ENCODE measurements at regions not wholly inside any gene's neighbourhood (a gene's known extent, or its start where the extent isn't known, plus 50 kb on each side); places are given as distances from the start of the nearest gene placed in this dataset.

GRCh38 chr17:72409405-72410002, 288.7 kb downstream of the SOX9 start:
- H3K27ac ChIP-seq (ENCODE audit: low read depth in 1 of 2, low read length in 2 of 2), result no peak overlapping the region
- 92% methylated on average over 2 of the region's 2 CpGs for WGBS
- H3K9ac ChIP-seq (ENCODE audit: low read depth in 1 of 2, low read length in 2 of 2), result no peak overlapping the region
- no peaks in the 10 kb centered on the region for H3K36me3 ChIP-seq (ENCODE audit: control insufficient read depth in 4 of 4, insufficient read depth in 3 of 4, low read depth in 1 of 4, low read length in 3 of 4)
- no peaks in the 10 kb centered on the region for H3K9me3 ChIP-seq (ENCODE audit: control insufficient read depth in 4 of 4, low read length in 3 of 4)
- no peaks in the 10 kb centered on the region for H3K4me1 ChIP-seq (ENCODE audit: control insufficient read depth in 4 of 4, insufficient read depth in 4 of 4, low read length in 3 of 4)
- DNase-seq (ENCODE audit: low spot score), result no peak
- H3K4me3 ChIP-seq (ENCODE audit: low read depth in 1 of 3, low read length in 3 of 3), result no peak overlapping the region
- TF ChIP-seq ATF3 (IDR thresholded peaks at IDR 0.05) (no peak), HNF4A (conservative IDR thresholded peaks at IDR 0.05) (no peak)
- H3K27me3 ChIP-seq (ENCODE audit: control insufficient read depth in 4 of 4, insufficient read depth in 4 of 4, low read length in 3 of 4), result no peaks in the 10 kb centered on the region

GRCh38 chr17:72411124-72411563, 290.3 kb downstream of the SOX9 start:
- 79% methylated on average over 6 of the region's 6 CpGs for WGBS
- no peaks in the 10 kb centered on the region for H3K27me3 ChIP-seq (ENCODE audit: control insufficient read depth in 4 of 4, insufficient read depth in 4 of 4, low read length in 3 of 4)
- no peaks in the 10 kb centered on the region for H3K4me1 ChIP-seq (ENCODE audit: control insufficient read depth in 4 of 4, insufficient read depth in 4 of 4, low read length in 3 of 4)
- no peak overlapping the region for H3K4me3 ChIP-seq (ENCODE audit: low read depth in 1 of 3, low read length in 3 of 3)
- TF ChIP-seq EGR1 (IDR thresholded peaks at IDR 0.05; ENCODE audit: low read depth in 2 of 2), result no peak
- no peak overlapping the region for H3K27ac ChIP-seq (ENCODE audit: low read depth in 1 of 2, low read length in 2 of 2)
- no peak for DNase-seq (ENCODE audit: low spot score)
- no peaks in the 10 kb centered on the region for H3K9me3 ChIP-seq (ENCODE audit: control insufficient read depth in 4 of 4, low read length in 3 of 4)
- H3K36me3 ChIP-seq (ENCODE audit: control insufficient read depth in 4 of 4, insufficient read depth in 3 of 4, low read depth in 1 of 4, low read length in 3 of 4), result no peaks in the 10 kb centered on the region
- H3K9ac ChIP-seq (ENCODE audit: low read depth in 1 of 2, low read length in 2 of 2), result no peak overlapping the region

GRCh38 chr17:72412650-72413076, 291.8 kb downstream of the SOX9 start:
- no peaks in the 10 kb centered on the region for H3K36me3 ChIP-seq (ENCODE audit: control insufficient read depth in 4 of 4, insufficient read depth in 3 of 4, low read depth in 1 of 4, low read length in 3 of 4)
- H3K27me3 ChIP-seq (ENCODE audit: control insufficient read depth in 4 of 4, insufficient read depth in 4 of 4, low read length in 3 of 4), result no peaks in the 10 kb centered on the region
- no peaks in the 10 kb centered on the region for H3K4me1 ChIP-seq (ENCODE audit: control insufficient read depth in 4 of 4, insufficient read depth in 4 of 4, low read length in 3 of 4)
- TF ChIP-seq GABPA (IDR thresholded peaks at IDR 0.05 in 1 of 2, conservative IDR thresholded peaks at IDR 0.05 in 1 of 2) (no peak), YY1 (IDR thresholded peaks at IDR 0.05) (no peak), RXRA (IDR thresholded peaks at IDR 0.05) (no peak), SP1 (IDR thresholded peaks at IDR 0.05) (no peak)
- peaks cover 0 to 7% (median 1%) of the 10 kb centered on the region in 4 donors for H3K9me3 ChIP-seq (ENCODE audit: control insufficient read depth in 4 of 4, low read length in 3 of 4)
- DNase-seq (ENCODE audit: low spot score), result no peak
- WGBS, result 62% methylated on average over 5 of the region's 5 CpGs
- H3K27ac ChIP-seq (ENCODE audit: low read depth in 1 of 2, low read length in 2 of 2), result no peak overlapping the region
- no peak overlapping the region for H3K4me3 ChIP-seq (ENCODE audit: low read depth in 1 of 3, low read length in 3 of 3)
- no peak overlapping the region for H3K9ac ChIP-seq (ENCODE audit: low read depth in 1 of 2, low read length in 2 of 2)

GRCh38 chr17:72413077-72414031, 292.5 kb downstream of the SOX9 start:
- H3K4me1 ChIP-seq (ENCODE audit: control insufficient read depth in 4 of 4, insufficient read depth in 4 of 4, low read length in 3 of 4), result no peaks in the 10 kb centered on the region

More at GRCh38 chr17:72413077-72414031, 292.5 kb downstream of the SOX9 start:
- no peak for DNase-seq (ENCODE audit: low spot score)
- no peak overlapping the region for H3K27ac ChIP-seq (ENCODE audit: low read depth in 1 of 2, low read length in 2 of 2)
- 78% methylated on average over 23 of the region's 23 CpGs for WGBS
- no peak overlapping the region for H3K9ac ChIP-seq (ENCODE audit: low read depth in 1 of 2, low read length in 2 of 2)
- H3K27me3 ChIP-seq (ENCODE audit: control insufficient read depth in 4 of 4, insufficient read depth in 4 of 4, low read length in 3 of 4), result no peaks in the 10 kb centered on the region
- H3K9me3 ChIP-seq (ENCODE audit: control insufficient read depth in 4 of 4, low read length in 3 of 4), result peaks cover 2 to 11% (median 5%) of the 10 kb centered on the region in 4 donors
- TF ChIP-seq TAF1 (conservative IDR thresholded peaks at IDR 0.05) (no peak), FOXA1 (IDR thresholded peaks at IDR 0.05) (no peak), NR2F2 (IDR thresholded peaks at IDR 0.05) (no peak), ATF3 (IDR thresholded peaks at IDR 0.05) (no peak), HNF4G (IDR thresholded peaks at IDR 0.05) (no peak), FOXA2 (IDR thresholded peaks at IDR 0.05) (no peak), MAX (IDR thresholded peaks at IDR 0.05) (no peak)
- no peaks in the 10 kb centered on the region for H3K36me3 ChIP-seq (ENCODE audit: control insufficient read depth in 4 of 4, insufficient read depth in 3 of 4, low read depth in 1 of 4, low read length in 3 of 4)
- no peak overlapping the region for H3K4me3 ChIP-seq (ENCODE audit: low read depth in 1 of 3, low read length in 3 of 3)

Measured in liver (tissue), 7 donors.